KBM-7 (cell line): ENCODE measurements at regions not wholly inside any gene's neighbourhood (a gene's known extent, or its start where the extent isn't known, plus 50 kb on each side); places are given as distances from the start of the nearest gene placed in this dataset.
"Not testable (repeated sequence)": the region's sequence is repeated elsewhere in the genome, so short reads cannot be mapped to it uniquely, and the experiment has no call there.

Experiments
- DNase-seq: peaks from one replicate; pipeline ENCODE4 v3.0.0-alpha.2; 2015
- in situ Hi-C: fragments of 300-500 bp; cut with MboI; formaldehyde crosslinking; loops from 2 replicates; pipeline ENCODE4 v1.14.3; 2020; ENCODE audit warnings: low sequenced_read_pairs, low pct_unique_long_range_greater_than_20kb, mixed read lengths

GRCh38 chr3:106093616-106094015 is 224.8 kb upstream of the CBLB start:
- in situ Hi-C loops, result no loop called here
- DNase-seq, result no peak

DNA sequence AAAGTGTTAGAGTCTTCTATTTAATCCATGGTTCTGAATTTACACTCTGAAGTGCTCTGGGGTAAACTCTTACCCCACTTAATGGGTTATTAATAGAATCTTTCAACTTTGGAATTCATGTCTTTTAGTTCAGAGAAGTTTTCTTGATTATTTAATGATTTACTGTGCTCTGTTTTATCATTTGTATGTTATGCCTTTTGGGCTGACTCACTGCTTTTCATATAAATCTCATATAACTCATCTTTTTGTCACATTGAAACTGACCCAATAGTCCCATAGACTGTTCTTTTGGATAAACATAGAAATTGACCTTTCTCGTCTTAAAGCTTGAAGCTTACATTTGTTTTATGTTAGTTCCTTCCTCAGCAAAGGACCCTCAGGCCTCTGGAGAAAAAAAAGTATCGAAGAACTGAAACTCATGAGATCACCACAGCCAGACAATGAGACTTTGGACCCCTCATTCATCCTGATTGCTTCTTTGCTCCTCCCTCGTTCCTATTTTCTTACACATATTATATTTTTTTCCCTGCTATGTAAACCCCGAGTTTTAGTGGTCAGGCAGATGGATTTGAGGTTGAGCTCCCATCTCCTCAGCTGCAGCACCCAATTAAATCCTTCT is 229.1 kb upstream of the CBLB start:
- in situ Hi-C loops, result no loop called here

DNA sequence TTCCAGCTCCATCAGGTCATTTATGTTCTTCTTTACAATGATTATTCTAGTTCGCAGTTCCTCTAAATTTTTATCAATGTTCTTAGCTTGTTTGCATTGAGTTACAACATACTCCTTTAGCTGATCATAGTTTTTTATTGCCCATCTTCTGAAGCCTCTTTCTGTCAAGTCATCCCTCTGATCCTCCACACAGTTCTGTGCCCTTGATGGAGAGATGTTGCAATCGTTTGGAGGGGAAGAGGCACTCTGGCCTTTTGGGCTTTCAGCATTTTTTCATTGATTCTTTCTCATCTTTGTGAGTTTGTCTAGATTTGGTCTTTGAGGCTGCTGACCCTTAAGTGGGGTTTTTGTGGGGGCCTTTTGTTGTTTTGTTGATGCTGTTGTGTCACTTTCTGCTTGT is 234.6 kb upstream of the CBLB start:
- in situ Hi-C loops, result no loop called here
- no peak for DNase-seq

More for the DNA sequence above, 229.1 kb upstream of the CBLB start:
- DNase-seq, result no peak

DNA sequence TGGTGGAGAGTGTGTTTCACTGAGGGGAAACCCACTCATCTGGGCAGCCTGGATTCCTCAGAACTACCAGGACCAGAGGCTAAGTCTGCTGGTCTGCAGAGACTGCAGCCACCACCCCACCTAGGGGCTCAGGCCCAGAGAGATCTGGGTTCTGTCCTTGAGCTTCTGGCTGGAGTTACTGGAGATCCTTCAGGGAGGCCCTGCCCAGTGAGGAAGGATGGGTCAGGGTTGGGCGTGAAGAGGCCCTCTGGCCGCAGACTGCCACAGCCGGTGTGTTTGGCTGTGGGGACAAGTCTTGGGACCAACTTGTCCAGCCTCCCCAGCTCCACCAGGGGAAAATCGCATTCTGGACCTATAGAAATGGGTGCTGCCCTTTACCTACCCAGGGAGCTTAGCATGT is 235.3 kb upstream of the CBLB start:
- no peak for DNase-seq
- in situ Hi-C loops, result no loop called here

DNA sequence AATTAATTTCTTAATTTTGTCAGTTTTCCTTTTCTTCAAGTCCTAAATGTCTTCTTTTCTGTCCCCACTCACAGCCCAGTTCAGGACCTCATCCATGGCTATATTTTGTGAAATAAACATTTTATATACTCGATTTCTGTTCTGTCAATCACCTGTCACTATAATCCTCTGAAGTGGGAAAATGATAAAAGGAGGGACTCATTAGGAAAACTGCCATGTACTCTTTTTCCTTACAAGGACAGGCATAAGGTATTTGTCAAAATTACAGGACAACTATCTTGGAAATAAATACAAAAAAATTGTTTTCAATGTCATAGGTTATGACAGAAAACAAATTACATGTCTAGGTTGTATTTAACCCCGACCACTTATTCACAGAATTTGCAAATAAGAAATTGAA is 240.1 kb upstream of the CBLB start:
- no peak for DNase-seq
- in situ Hi-C loops, result no loop called here

- DNase-seq, in situ Hi-C loops: not testable (repeated sequence)
These were observed 243.7 kb upstream of the CBLB start for GRCh38 chr3:106112561-106112960.

- in situ Hi-C loops, result no loop called here
These were observed 244.9 kb upstream of the CBLB start for GRCh38 chr3:106113747-106114146.

GRCh38 chr3:106114220-106114619 is 245.4 kb upstream of the CBLB start:
- in situ Hi-C loops, result no loop called here

More at GRCh38 chr3:106113747-106114146, 244.9 kb upstream of the CBLB start:
- no peak for DNase-seq

DNA sequence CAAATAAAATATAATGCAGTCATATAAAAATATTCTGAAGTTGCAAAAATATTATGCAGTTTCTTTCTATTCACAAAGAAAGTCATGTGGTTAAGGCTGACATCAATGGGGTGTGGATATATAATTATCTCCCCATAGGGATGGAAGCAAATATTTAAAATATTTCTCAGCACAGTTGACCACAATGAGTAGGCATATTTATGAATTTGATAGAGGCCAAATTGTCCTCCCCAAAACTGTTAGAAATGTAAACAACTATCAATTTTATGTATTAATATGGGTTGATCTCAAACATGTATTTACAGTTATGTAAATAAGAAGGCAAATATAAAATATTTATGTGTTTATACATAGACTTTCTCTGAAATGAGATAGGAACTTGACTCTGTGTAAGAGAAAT is 246.0 kb upstream of the CBLB start:
- in situ Hi-C loops, result no loop called here

More at GRCh38 chr3:106114220-106114619, 245.4 kb upstream of the CBLB start:
- DNase-seq, result no peak

GRCh38 chr3:106115557-106115956 is 246.7 kb upstream of the CBLB start:
- in situ Hi-C loops, result no loop called here
- no peak for DNase-seq

More for the DNA sequence above, 246.0 kb upstream of the CBLB start:
- DNase-seq, result no peak

- in situ Hi-C loops, result no loop called here
- DNase-seq, result no peak
These were observed 248.1 kb upstream of the CBLB start for GRCh38 chr3:106116733-106117489.

- in situ Hi-C loops, result no loop called here
- DNase-seq, result no peak
These were observed 248.7 kb upstream of the CBLB start for GRCh38 chr3:106117490-106117858.

- no peak for DNase-seq
- in situ Hi-C loops, result no loop called here
These were observed 250.8 kb upstream of the CBLB start for GRCh38 chr3:106119614-106120082.

- in situ Hi-C loops, result no loop called here
- DNase-seq, result no peak
These were observed 251.5 kb upstream of the CBLB start for GRCh38 chr3:106120356-106120755.

DNA sequence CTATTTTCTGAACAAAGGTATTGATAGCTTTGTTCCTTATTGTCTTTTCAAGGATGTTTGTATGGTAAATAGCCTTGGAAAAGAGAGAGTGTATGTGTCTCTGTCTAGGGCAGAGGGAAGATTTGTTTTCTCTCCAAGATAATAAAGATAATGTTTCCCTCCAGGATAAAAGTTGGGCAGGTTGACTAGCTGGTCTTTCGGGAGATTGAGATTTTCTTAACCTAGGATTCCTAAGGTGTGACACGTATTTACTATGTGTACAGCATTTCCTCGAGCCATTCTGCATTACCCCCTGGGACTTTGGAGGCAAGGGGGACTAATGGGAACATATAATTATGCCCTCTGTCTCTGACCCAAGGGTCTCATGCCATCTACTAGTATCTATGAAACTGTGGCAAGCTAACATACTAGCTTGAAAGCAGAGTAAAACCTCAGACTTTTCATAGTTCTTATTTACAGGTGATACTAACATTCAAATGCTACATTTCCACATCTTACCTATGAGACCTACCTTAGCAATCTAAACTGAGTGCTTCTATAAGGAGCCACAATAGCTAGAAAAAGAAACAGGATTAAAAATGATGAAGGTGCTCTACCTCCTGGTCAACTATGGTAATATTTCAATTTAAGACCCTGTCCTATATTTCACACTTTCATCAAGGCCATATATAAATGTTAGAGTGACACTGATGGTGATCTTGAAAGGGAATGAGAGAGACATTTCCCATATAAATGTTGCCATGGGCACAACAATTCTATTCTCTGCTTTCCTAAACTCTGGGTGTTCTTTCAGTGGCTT is 252.9 kb upstream of the CBLB start:
- DNase-seq, result no peak
- in situ Hi-C loops, result no loop called here

DNA sequence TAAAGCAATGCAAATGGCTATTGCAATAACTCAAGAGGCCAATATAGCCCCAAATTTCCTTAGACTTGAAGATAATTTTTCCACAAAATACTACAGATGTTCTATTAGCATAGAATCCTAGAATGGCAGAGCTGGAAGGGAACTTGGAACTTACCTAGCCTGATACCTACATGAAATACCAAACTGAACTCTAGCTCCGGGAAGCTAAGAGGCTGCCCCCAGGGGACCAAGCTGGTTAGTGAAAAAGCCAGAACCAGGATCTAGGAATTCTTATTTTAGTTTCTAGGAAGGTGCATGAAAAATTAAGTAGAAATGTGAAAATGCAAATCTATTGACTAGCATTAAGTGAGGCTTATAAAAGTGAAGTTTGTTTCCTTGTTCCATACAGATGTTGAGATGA is 256.0 kb upstream of the CBLB start:
- DNase-seq, result no peak
- in situ Hi-C loops, result no loop called here

- in situ Hi-C loops, result no loop called here
- DNase-seq, result no peak
These were observed 256.5 kb upstream of the CBLB start for GRCh38 chr3:106125321-106125720.

GRCh38 chr3:106126067-106126845 is 257.4 kb upstream of the CBLB start:
- no peak for DNase-seq
- in situ Hi-C loops, result no loop called here

GRCh38 chr3:106126846-106127235 is 258.0 kb upstream of the CBLB start:
- in situ Hi-C loops, result no loop called here
- DNase-seq, result no peak
